ENCODE measurements at regions not wholly inside any gene's neighbourhood (a gene's known extent, or its start where the extent isn't known, plus 50 kb on each side); places are given as distances from the start of the nearest gene placed in this dataset.

DNA sequence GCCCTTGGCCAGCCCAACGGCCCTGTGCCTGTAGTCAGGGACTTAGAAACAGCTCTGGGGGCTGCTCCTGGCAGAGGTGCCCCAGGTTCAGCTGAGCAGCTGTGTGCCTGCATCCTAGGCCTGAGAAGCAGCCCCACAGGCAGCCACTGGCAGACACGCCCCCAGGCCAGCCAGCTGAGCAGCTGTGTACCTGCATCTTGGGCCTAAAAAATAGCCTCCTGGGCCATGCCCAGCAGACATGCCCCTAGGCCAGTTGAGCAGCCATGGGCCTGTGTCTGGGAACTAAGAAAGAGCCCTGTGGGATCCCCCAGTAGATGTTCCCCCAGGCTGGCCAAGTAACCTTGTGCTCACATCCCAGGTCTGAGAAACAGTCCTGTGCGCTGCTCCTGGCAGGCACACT, 64.0 kb downstream of the TBR1 start:
- TF ChIP-seq, protein P1, sequence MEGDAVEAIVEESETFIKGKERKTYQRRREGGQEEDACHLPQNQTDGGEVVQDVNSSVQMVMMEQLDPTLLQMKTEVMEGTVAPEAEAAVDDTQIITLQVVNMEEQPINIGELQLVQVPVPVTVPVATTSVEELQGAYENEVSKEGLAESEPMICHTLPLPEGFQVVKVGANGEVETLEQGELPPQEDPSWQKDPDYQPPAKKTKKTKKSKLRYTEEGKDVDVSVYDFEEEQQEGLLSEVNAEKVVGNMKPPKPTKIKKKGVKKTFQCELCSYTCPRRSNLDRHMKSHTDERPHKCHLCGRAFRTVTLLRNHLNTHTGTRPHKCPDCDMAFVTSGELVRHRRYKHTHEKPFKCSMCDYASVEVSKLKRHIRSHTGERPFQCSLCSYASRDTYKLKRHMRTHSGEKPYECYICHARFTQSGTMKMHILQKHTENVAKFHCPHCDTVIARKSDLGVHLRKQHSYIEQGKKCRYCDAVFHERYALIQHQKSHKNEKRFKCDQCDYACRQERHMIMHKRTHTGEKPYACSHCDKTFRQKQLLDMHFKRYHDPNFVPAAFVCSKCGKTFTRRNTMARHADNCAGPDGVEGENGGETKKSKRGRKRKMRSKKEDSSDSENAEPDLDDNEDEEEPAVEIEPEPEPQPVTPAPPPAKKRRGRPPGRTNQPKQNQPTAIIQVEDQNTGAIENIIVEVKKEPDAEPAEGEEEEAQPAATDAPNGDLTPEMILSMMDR (IDR thresholded peaks at IDR 0.05 in 4 of 5, conservative IDR thresholded peaks at IDR 0.05 in 1 of 5): no peak
- no peak for TF ChIP-seq POLR2A (IDR thresholded peaks at IDR 0.05)

All from gastrocnemius medialis (tissue), 4 donors.